ENCODE measurements at regions not wholly inside any gene's neighbourhood (a gene's known extent, or its start where the extent isn't known, plus 50 kb on each side); places are given as distances from the start of the nearest gene placed in this dataset.
"Not testable (repeated sequence)": the region's sequence is repeated elsewhere in the genome, so short reads cannot be mapped to it uniquely, and the experiment has no call there.

DNA sequence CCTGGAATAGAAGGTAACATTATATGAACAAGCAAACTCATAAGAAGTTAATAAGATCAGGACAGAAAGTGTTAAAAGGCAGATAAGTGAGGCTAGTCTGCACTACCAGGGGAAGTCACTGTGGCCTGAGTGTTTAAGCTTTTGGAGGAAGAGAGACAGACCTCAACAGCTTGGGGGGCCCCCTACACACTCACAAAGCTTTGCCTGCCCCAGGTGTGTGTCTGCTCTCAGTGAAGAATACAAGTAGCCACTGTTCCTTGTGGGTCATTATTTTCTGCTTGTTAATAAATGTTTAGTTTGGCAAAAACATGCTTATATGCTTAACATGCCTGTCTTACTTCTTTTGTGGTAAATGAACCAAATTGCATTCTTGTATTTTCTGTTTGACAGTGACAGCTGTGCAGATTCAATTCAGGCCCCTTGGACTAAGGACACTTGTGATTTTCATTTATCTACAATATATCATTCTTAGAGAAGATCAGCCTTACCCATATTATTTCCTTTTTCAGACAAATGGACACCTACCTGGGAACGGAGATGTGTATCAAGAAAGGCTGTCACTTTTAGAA, 50.7 kb upstream of the C12orf71 start:
- H3K4me3 ChIP-seq = no peak overlapping the region
- no peaks in the 10 kb centered on the region for H3K4me1 ChIP-seq
- no peaks in the 10 kb centered on the region for H3K9me3 ChIP-seq

DNA sequence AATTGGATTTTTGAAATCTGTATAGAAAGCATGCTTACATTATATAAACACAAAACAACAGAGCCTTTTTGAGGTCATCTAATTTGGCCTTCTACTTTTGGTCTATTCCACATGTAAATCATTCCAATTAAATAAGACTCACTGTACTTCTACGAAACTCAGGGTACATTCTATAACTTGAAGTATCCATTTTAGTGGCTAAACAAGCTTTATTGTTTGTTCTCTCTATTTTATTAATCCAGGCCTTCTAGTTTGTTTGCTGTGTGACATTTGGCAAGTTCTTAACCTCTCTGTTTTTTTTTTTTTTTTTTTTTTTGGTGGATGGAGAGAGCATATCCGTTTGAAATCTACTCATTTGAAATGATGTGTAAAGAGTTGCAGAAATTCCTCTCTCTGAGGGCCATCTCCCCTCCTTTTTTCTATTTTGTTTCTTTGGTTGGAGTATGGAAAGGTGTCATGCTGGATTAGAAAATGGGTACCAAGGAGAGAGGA, 58.1 kb upstream of the C12orf71 start:
- intact Hi-C loops (cut with DNase I; ENCODE audit: low total_unique reads) = no loop called here
- Histone ChIP-seq H3K27ac (no peak overlapping the region), H3K9me3 (no peaks in the 10 kb centered on the region), H3K4me3 (no peak overlapping the region), H3K27me3 (no peaks in the 10 kb centered on the region), H3K4me1 (no peaks in the 10 kb centered on the region), H3K36me3 (no peaks in the 10 kb centered on the region)
- no peak for TF ChIP-seq POLR2A (IDR thresholded peaks at IDR 0.05)
- TF ChIP-seq, protein P1, sequence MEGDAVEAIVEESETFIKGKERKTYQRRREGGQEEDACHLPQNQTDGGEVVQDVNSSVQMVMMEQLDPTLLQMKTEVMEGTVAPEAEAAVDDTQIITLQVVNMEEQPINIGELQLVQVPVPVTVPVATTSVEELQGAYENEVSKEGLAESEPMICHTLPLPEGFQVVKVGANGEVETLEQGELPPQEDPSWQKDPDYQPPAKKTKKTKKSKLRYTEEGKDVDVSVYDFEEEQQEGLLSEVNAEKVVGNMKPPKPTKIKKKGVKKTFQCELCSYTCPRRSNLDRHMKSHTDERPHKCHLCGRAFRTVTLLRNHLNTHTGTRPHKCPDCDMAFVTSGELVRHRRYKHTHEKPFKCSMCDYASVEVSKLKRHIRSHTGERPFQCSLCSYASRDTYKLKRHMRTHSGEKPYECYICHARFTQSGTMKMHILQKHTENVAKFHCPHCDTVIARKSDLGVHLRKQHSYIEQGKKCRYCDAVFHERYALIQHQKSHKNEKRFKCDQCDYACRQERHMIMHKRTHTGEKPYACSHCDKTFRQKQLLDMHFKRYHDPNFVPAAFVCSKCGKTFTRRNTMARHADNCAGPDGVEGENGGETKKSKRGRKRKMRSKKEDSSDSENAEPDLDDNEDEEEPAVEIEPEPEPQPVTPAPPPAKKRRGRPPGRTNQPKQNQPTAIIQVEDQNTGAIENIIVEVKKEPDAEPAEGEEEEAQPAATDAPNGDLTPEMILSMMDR (IDR thresholded peaks at IDR 0.05) = no peak
- TF ChIP-seq POLR2AphosphoS5 (IDR thresholded peaks at IDR 0.05) = no peak
- DNase-seq (ENCODE audit: low spot score in 2 of 2) = no peak

More for the DNA sequence above, 50.7 kb upstream of the C12orf71 start:
- DNase-seq (ENCODE audit: low spot score in 2 of 2) = no peak
- no peaks in the 10 kb centered on the region for H3K27me3 ChIP-seq
- no peak overlapping the region for H3K27ac ChIP-seq
- H3K36me3 ChIP-seq = no peaks in the 10 kb centered on the region
- TF ChIP-seq, protein P1 (IDR thresholded peaks at IDR 0.05) = no peak
- TF ChIP-seq POLR2AphosphoS5 (IDR thresholded peaks at IDR 0.05) (no peak), POLR2A (IDR thresholded peaks at IDR 0.05) (no peak)
- intact Hi-C loops (cut with DNase I; ENCODE audit: low total_unique reads) = no loop called here

DNA sequence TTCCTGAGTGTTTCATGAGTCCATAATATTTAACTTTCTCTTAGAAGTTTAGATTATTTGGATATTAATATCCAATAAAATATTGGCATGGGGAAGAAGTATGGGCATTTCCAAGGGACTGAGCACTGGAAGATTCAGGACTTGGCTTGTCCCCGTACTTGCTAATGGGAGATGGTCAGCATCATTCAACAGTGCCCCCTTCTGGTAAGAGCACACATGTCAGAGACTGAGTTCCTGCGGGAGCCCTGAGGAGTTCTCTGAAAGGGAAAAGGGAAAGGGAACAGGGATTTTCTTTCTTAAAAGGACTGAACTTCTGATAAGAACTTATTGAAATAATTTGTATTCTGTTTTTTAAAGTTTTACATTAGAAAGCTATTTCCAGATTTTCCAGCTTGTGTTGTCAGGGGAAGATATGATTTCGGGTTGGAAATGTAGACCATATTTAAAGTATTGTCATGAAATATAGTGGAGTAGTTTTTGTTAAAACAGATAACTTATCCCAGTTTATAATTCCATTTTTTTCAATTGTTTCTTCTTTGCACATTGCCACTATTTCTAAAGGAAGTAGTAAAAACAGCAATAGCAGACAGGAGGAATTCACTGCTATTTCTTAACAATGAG, 59.8 kb upstream of the C12orf71 start:
- Histone ChIP-seq H3K4me3 (no peak overlapping the region), H3K27ac (no peak overlapping the region), H3K27me3 (no peaks in the 10 kb centered on the region), H3K9me3 (no peaks in the 10 kb centered on the region), H3K36me3 (no peaks in the 10 kb centered on the region), H3K4me1 (no peaks in the 10 kb centered on the region)
- intact Hi-C loops (cut with DNase I; ENCODE audit: low total_unique reads) = no loop called here
- peak in 1 of 2 donors; percentile 55 for DNase-seq (ENCODE audit: low spot score in 2 of 2)
- TF ChIP-seq, protein P1 (IDR thresholded peaks at IDR 0.05) = peak; percentile 48 to 73 (median 52)
- TF ChIP-seq POLR2AphosphoS5 (IDR thresholded peaks at IDR 0.05) = no peak

DNA sequence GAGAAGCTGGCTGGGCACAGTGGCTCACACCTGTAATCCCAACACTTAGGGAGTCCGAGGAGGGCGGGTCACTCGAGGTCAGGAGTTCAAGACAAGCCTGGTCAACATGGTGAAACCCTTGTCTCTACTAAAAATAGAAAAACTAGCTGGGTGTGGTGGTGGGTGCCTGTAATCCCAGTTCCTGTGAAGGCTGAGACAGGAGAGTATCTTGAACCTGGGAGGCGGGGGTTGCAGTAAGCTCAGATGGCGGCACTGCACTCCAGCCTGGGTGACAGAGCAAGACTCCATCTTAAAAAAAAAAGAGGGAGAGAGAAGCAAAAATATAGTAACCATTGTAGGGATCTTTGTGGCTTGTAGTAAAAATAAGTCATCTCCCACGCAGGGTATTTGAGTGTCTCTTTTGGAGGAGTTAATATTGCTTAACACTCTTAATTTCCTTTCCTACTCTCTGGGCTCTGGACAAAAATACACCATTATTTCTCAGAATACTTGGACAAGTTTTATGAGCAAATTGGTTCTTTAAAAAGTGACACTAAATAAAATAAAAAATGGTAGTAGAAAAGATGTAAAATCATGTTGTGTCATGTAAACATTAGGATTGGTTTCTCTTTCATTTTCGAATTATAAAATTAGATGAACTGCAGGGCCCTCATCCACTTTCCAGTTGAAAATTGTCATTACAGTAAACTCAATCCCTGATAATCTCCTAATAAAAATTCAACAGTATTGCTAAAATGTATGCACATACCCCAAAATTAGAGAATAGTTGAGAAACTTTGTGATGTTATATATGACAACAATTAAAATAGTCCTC, 61.1 kb upstream of the C12orf71 start:
- intact Hi-C loops (cut with DNase I; ENCODE audit: low total_unique reads) = no loop called here
- Histone ChIP-seq H3K27ac (no peak overlapping the region), H3K27me3 (no peaks in the 10 kb centered on the region), H3K4me1 (no peaks in the 10 kb centered on the region), H3K4me3 (no peak overlapping the region), H3K9me3 (no peaks in the 10 kb centered on the region), H3K36me3 (no peaks in the 10 kb centered on the region)
- no peak for DNase-seq (ENCODE audit: low spot score in 2 of 2)
- TF ChIP-seq POLR2AphosphoS5 (IDR thresholded peaks at IDR 0.05) = no peak
- TF ChIP-seq, protein P1 (IDR thresholded peaks at IDR 0.05) = no peak
- no peak for TF ChIP-seq POLR2A (IDR thresholded peaks at IDR 0.05)

DNA sequence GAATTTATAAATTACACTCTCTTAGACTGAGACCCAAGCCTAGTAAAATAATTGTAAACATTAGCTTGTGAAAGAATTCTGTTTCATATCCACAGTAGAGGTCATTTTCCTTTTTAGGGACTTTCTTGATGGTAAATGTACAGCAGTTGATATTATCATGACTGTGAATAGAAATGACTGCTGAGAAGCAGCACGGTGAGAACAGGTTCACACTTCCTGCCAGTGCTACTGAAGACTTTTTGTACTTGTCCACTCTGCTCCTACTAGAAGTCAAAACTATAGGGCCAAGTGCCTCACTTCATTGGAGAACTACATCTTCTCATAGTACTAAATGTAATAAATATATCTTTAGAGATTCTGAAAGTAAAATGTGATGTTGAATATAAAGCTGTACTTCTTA, 63.3 kb upstream of the C12orf71 start:
- H3K36me3 ChIP-seq; H3K4me1 ChIP-seq; DNase-seq (ENCODE audit: low spot score in 2 of 2); H3K4me3 ChIP-seq; H3K9me3 ChIP-seq; intact Hi-C loops (cut with DNase I; ENCODE audit: low total_unique reads); H3K27me3 ChIP-seq; H3K27ac ChIP-seq: not testable (repeated sequence)
